HL-60 (cell line): ENCODE measurements at regions not wholly inside any gene's neighbourhood (a gene's known extent, or its start where the extent isn't known, plus 50 kb on each side); places are given as distances from the start of the nearest gene placed in this dataset.

Experiments
- DNase-seq, 2 experiments: peaks; one replicate each; pipeline ENCODE4 v3.0.0-alpha.2; 2010 to 2020; ENCODE audit warnings: low read depth in 1 of 2, low spot score in 1 of 2
- H3K27ac ChIP-seq: fragments of 250-450 bp; sonication (Bioruptor Pico); replicated peaks from 2 replicates; pipeline ENCODE4 v1.5.1; 2020; ENCODE audit warnings: mild to moderate bottlenecking, moderate library complexity
- H3K27me3 ChIP-seq: fragments of 250-450 bp; sonication (Bioruptor Pico); 2 replicates; pipeline ENCODE4 v1.5.1; 2021; ENCODE audit warnings: mild to moderate bottlenecking, moderate library complexity; ENCODE audit not compliant: insufficient read depth, poor library complexity, severe bottlenecking
- H3K4me3 ChIP-seq: replicated peaks from 2 replicates; pipeline ENCODE4 v1.5.1; 2011; ENCODE audit warnings: mild to moderate bottlenecking, control low read depth, low read length; ENCODE audit not compliant: insufficient read depth
- CTCF ChIP-seq: IDR thresholded peaks from one replicate; pipeline ENCODE4 v1.5.1; 2011; ENCODE audit warnings: low read length, control low read depth, inconsistent platforms; ENCODE audit not compliant: insufficient read depth
- GABPA ChIP-seq: IDR thresholded peaks from 2 replicates; pipeline ENCODE4 v1.6.1; 2012; ENCODE audit warnings: low read depth
- POLR2AphosphoS5 ChIP-seq: IDR thresholded peaks from 2 replicates; pipeline ENCODE4 v1.6.1; 2012; ENCODE audit warnings: low read depth
- REST ChIP-seq: IDR thresholded peaks from 2 replicates; pipeline ENCODE4 v1.6.1; 2012; ENCODE audit warnings: low read depth; ENCODE audit not compliant: insufficient replicate concordance
- SPI1 ChIP-seq: IDR thresholded peaks from 2 replicates; pipeline ENCODE4 v1.6.1; 2012; ENCODE audit warnings: low read depth, mild to moderate bottlenecking, borderline replicate concordance

GRCh38 chr18:56289381-56289780 is 349.0 kb downstream of the TXNL1 start:
- TF ChIP-seq REST: no peak
- peak; percentile 45; the same call in 1 of the 2 replicates for TF ChIP-seq SPI1
- no peak for TF ChIP-seq GABPA
- Histone ChIP-seq H3K4me3 (no peak overlapping the region), H3K27ac (no peak overlapping the region), H3K27me3 (no peaks in the 10 kb centered on the region)
- DNase-seq: peak in 1 of 2 experiments; percentile 54

- no peaks in the 10 kb centered on the region for H3K27me3 ChIP-seq
- no peak for DNase-seq
- TF ChIP-seq SPI1: no peak
- no peak for TF ChIP-seq REST
- no peak for TF ChIP-seq GABPA
- no peak for TF ChIP-seq CTCF
- no peak for TF ChIP-seq POLR2AphosphoS5
- no peak overlapping the region for H3K27ac ChIP-seq
- H3K4me3 ChIP-seq: no peak overlapping the region
Observed at GRCh38 chr18:56286775-56287325, 351.5 kb downstream of the TXNL1 start.

GRCh38 chr18:56285387-56286065 is 352.9 kb downstream of the TXNL1 start:
- Histone ChIP-seq H3K27me3 (no peaks in the 10 kb centered on the region), H3K4me3 (no peak overlapping the region), H3K27ac (no peak overlapping the region)
- DNase-seq: no peak
- TF ChIP-seq REST (no peak), GABPA (no peak), POLR2AphosphoS5 (no peak), CTCF (no peak), SPI1 (no peak)
